Gastroesophageal sphincter (tissue), 4 donors: ENCODE measurements at regions not wholly inside any gene's neighbourhood (a gene's known extent, or its start where the extent isn't known, plus 50 kb on each side); places are given as distances from the start of the nearest gene placed in this dataset.

ENCODE experiments used
- ATAC-seq: fragments of 150-250 bp; one replicate; pipeline ENCODE4 v1.9.1; 2016; ENCODE audit warnings: mild to moderate bottlenecking, moderate library complexity
- H3K27ac ChIP-seq, 4 donors: fragments of 200-600 bp; sonication (generic) in 3 of 4; 1 replicate in 3 of 4; 2 replicates in 1 of 4; pipeline ENCODE4 v1.5.1; 2016 to 2019
- H3K27me3 ChIP-seq: fragments of 200-600 bp; sonication (generic); one replicate; pipeline ENCODE4 v1.5.1; 2019
- H3K36me3 ChIP-seq, 2 donors: fragments of 200-600 bp; sonication (generic); one replicate each; pipeline ENCODE4 v1.5.1; 2019; ENCODE audit warnings: control low read depth in 1 of 2
- H3K4me1 ChIP-seq, 3 donors: fragments of 200-600 bp; sonication (generic); 1 replicate in 2 of 3; 2 replicates in 1 of 3; pipeline ENCODE4 v1.5.1; 2016 to 2019; ENCODE audit warnings: control low read depth in 2 of 3
- H3K4me3 ChIP-seq, 2 donors: fragments of 200-600 bp; sonication (generic); one replicate each; pipeline ENCODE4 v1.5.1; 2019; ENCODE audit warnings: mild to moderate bottlenecking in 1 of 2, moderate library complexity in 1 of 2
- H3K9me3 ChIP-seq, 3 donors: fragments of 200-600 bp; sonication (generic); one replicate each; pipeline ENCODE4 v1.5.1; 2017 to 2019; ENCODE audit warnings: control low read depth in 2 of 3
- EP300 ChIP-seq: sonication (generic); formaldehyde crosslinking; IDR thresholded peaks from one replicate; pipeline ENCODE4 v1.6.1; 2017; ENCODE audit warnings: antibody characterized with exemption, mild to moderate bottlenecking
- POLR2A ChIP-seq, 2 donors: fragments of 450-650 bp; IDR thresholded peaks; one replicate each; pipeline ENCODE4 v1.6.1; 2017; ENCODE audit warnings: antibody characterized with exemption in 2 of 2, mild to moderate bottlenecking in 2 of 2, moderate library complexity in 1 of 2
- POLR2AphosphoS5 ChIP-seq: sonication (generic); formaldehyde crosslinking; IDR thresholded peaks from one replicate; pipeline ENCODE4 v1.6.1; 2017; ENCODE audit warnings: antibody characterized with exemption
- WGBS, 2 donors: methylation state at CpG; one replicate each; pipeline ENCODE4 v1.1.5; 2018; ENCODE audit warnings: low coverage in 1 of 2; 5-methylcytosine and 5-hydroxymethylcytosine counted together
- TF ChIP-seq, protein P1 (sequence below), 4 experiments: fragments of 200-600 bp in 2 of 4; fragments of 450-650 bp in 2 of 4; sonication (generic) in 1 of 4; IDR thresholded peaks; one replicate each; pipeline ENCODE4 v1.5.1; 2017 to 2019; ENCODE audit warnings: antibody characterized with exemption in 4 of 4, mild to moderate bottlenecking in 2 of 4, moderate library complexity in 2 of 4

DNA sequence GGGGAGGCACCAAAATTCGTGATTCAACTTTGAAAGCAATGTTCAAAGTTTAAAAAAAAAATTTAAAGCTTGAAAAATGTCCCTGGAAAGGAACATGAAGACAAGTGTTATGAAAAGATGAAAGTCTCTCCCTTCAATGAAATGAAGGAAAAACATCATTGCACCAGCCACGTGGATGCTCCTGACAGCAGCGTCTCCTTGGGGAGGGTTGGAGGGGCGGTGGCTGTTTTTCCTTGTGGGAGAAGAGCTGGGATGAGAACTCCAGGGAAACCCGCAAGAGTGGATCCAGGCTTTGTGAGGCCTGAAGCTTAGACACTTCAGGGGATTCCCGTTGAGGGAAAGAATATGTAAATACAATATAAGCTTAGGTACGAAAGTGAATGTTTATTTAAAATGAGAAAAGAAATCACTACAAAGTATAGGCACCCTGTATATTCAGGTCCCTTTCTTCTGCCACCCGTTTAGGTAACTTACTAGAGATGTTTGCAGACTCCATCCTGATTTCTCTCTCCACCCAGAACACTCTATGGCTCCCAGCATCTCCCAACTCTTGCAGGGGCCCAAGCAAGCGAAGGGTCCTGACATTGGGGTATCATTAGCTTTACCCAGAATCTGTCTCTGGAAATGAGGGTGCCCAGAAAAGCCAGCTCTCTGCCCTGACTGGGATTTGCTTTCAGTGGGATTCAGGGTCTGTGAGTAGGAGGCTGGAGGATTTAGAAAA, 63.1 kb upstream of the BAIAP2L1 start:
- peaks cover 41% of the 10 kb centered on the region for H3K27me3 ChIP-seq
- TF ChIP-seq POLR2A (IDR thresholded peaks at IDR 0.05) (no peak), EP300 (no peak), POLR2AphosphoS5 (no peak)
- TF ChIP-seq, protein P1, sequence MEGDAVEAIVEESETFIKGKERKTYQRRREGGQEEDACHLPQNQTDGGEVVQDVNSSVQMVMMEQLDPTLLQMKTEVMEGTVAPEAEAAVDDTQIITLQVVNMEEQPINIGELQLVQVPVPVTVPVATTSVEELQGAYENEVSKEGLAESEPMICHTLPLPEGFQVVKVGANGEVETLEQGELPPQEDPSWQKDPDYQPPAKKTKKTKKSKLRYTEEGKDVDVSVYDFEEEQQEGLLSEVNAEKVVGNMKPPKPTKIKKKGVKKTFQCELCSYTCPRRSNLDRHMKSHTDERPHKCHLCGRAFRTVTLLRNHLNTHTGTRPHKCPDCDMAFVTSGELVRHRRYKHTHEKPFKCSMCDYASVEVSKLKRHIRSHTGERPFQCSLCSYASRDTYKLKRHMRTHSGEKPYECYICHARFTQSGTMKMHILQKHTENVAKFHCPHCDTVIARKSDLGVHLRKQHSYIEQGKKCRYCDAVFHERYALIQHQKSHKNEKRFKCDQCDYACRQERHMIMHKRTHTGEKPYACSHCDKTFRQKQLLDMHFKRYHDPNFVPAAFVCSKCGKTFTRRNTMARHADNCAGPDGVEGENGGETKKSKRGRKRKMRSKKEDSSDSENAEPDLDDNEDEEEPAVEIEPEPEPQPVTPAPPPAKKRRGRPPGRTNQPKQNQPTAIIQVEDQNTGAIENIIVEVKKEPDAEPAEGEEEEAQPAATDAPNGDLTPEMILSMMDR (IDR thresholded peaks at IDR 0.05) = no peak

DNA sequence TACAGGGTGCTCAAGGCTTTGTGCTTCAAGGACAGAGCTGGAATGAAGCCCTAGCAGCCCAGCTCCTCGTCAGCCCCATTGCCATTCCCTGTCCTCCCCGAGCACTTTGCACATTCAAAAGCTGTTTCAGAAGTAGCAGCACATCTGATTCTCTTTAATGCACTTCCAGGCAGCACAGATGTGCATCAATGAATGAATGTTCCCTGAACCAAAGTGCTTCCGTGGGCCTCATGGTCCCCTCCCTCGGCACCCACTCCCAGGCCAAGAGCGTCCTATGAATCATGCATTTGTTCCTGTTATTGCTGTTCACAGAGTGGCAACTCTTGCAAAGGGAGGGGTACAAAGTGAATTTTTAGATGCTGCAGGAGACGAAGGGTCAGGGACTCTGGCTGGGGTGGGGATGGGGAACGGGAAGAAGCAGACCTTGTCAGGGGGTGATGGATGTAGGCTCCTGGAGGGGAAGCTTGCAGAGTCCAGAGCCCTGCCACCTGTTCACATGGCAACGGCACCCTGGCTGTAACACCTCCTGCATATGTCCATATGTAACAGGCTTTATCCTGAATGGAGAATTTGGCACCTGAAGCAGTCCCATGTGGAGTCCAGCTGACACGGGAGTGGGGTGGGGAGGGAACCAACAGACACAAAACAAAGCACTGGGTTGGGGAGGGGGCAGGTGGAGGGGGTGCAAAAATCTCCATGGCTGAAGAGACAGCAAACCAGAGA, 62.2 kb upstream of the BAIAP2L1 start:
- no peak for ATAC-seq
- Histone ChIP-seq H3K36me3 (no peaks in the 10 kb centered on the region), H3K4me3 (no peak overlapping the region), H3K27me3 (peaks cover 34% of the 10 kb centered on the region), H3K9me3 (no peaks in the 10 kb centered on the region), H3K4me1 (no peaks in the 10 kb centered on the region), H3K27ac (no peak overlapping the region)
- WGBS, 2 donors = 23% methylated on average over 3 of the region's 9 CpGs; no CpG with 5 or more reads in 1 of the 2 donors
- TF ChIP-seq EP300 (no peak), POLR2A (IDR thresholded peaks at IDR 0.05) (no peak), POLR2AphosphoS5 (no peak)
- TF ChIP-seq, protein P1 (IDR thresholded peaks at IDR 0.05) = no peak

More for the DNA sequence above, 63.1 kb upstream of the BAIAP2L1 start:
- Histone ChIP-seq H3K4me1 (no peaks in the 10 kb centered on the region), H3K27ac (no peak overlapping the region), H3K9me3 (peaks cover 0 to 5% (median 0%) of the 10 kb centered on the region in 3 donors), H3K4me3 (no peak overlapping the region), H3K36me3 (no peaks in the 10 kb centered on the region)
- WGBS, 2 donors = 54 to 58% methylated on average over 8 to 9 of the region's 9 CpGs
- ATAC-seq = no peak

DNA sequence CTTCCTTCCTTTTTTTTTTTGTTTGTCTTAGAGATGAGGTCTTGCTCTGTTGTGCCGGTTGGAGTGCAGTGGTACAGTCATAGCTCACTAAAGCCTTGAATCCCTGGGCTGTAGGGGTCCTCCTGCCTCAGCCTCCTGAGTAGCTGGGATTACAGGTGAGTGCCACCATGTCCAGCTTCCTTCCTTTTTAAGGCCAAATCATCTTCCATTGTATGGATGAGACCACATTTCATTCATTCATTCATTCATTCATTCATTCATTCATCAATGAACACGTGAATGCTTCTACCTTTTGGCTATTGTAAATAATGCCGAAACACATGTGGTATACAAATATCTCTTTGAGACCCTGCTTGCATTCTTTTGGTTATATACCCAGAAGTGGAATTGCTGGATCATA, 60.0 kb upstream of the BAIAP2L1 start:
- H3K36me3 ChIP-seq = no peaks in the 10 kb centered on the region
- H3K9me3 ChIP-seq = no peaks in the 10 kb centered on the region
- no peak for TF ChIP-seq POLR2A (IDR thresholded peaks at IDR 0.05)
- TF ChIP-seq EP300 = no peak
- TF ChIP-seq POLR2AphosphoS5 = no peak
- TF ChIP-seq, protein P1 (IDR thresholded peaks at IDR 0.05) = no peak
- H3K4me1 ChIP-seq = no peaks in the 10 kb centered on the region
- WGBS, 2 donors = 80 to 82% methylated on average over 3 of the region's 3 CpGs
- no peak overlapping the region for H3K27ac ChIP-seq
- peaks cover 12% of the 10 kb centered on the region for H3K27me3 ChIP-seq
- ATAC-seq = no peak
- H3K4me3 ChIP-seq = no peak overlapping the region

DNA sequence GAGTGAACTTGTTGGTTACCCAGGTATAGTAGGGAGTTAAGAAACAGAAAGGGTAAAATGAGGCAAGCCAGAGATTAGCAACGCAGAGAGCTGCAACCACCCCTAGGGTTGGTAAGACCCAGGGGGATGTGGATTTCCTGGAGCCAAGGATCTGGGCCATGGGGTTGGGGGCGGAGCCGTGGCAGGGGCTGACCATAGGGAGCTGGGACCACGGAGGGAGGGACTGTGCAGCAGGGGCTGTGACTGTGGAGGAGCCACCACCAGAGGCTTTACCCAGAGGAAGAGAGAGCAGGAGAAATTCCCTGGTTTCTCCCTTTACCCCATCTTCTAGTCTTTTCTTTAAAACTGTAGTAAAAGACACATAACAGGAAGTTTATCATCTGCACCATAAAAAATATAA, 58.6 kb upstream of the BAIAP2L1 start:
- Histone ChIP-seq H3K27me3 (peaks cover 11% of the 10 kb centered on the region), H3K4me1 (no peaks in the 10 kb centered on the region), H3K4me3 (no peak overlapping the region), H3K9me3 (no peaks in the 10 kb centered on the region), H3K36me3 (no peaks in the 10 kb centered on the region), H3K27ac (no peak overlapping the region)
- no peak for TF ChIP-seq EP300
- no peak for TF ChIP-seq POLR2AphosphoS5
- TF ChIP-seq POLR2A (IDR thresholded peaks at IDR 0.05) = no peak
- TF ChIP-seq, protein P1 (IDR thresholded peaks at IDR 0.05) = no peak
- 30 to 62% methylated on average over 2 to 4 of the region's 4 CpGs for WGBS, 2 donors
- ATAC-seq = no peak
